MM.1S (cell line): ENCODE measurements at regions not wholly inside any gene's neighbourhood (a gene's known extent, or its start where the extent isn't known, plus 50 kb on each side); places are given as distances from the start of the nearest gene placed in this dataset.

Experiments
- DNase-seq: peaks from one replicate; pipeline ENCODE4 v3.0.0-alpha.2; 2015
- H2AFZ ChIP-seq: fragments of 300-600 bp; sonication (generic); 2 replicates; pipeline ENCODE4 v1.6.0; 2016; ENCODE audit warnings: antibody characterized with exemption, low read length
- H3F3A ChIP-seq: fragments of 300-600 bp; sonication (generic); 2 replicates; pipeline ENCODE4 v1.6.1; 2016; ENCODE audit warnings: mild to moderate bottlenecking, antibody characterized with exemption, low read length, moderate library complexity, mixed read lengths; ENCODE audit not compliant: insufficient read depth
- H3K27ac ChIP-seq: fragments of 300-600 bp; sonication (generic); 2 replicates; pipeline ENCODE4 v1.5.1; 2016; ENCODE audit warnings: mild to moderate bottlenecking, low read length
- H3K27me3 ChIP-seq: fragments of 300-600 bp; sonication (generic); replicated peaks from 2 replicates; pipeline ENCODE4 v1.6.0; 2016; ENCODE audit warnings: low read length; ENCODE audit not compliant: insufficient read depth
- H3K36me3 ChIP-seq: fragments of 300-600 bp; sonication (generic); replicated peaks from 2 replicates; pipeline ENCODE4 v1.6.1; 2016; ENCODE audit warnings: mild to moderate bottlenecking, low read length, mixed read lengths; ENCODE audit not compliant: insufficient read depth
- H3K4me1 ChIP-seq: fragments of 300-600 bp; sonication (generic); 2 replicates; pipeline ENCODE4 v1.6.1; 2016; ENCODE audit warnings: low read length, mixed read lengths
- H3K4me2 ChIP-seq: fragments of 300-600 bp; sonication (generic); 2 replicates; pipeline ENCODE4 v1.6.0; 2016; ENCODE audit warnings: low read depth, low read length
- H3K4me3 ChIP-seq: fragments of 300-600 bp; sonication (generic); 2 replicates; pipeline ENCODE4 v1.5.1; 2016; ENCODE audit warnings: low read length, mixed read lengths
- H3K79me2 ChIP-seq: fragments of 300-600 bp; sonication (generic); 2 replicates; pipeline ENCODE4 v1.6.1; 2016; ENCODE audit warnings: mixed run types, low read length, mixed read lengths
- H3K9ac ChIP-seq: fragments of 300-600 bp; sonication (generic); 2 replicates; pipeline ENCODE4 v1.6.1; 2016; ENCODE audit warnings: low read length, mixed read lengths
- H3K9me2 ChIP-seq: fragments of 300-600 bp; sonication (generic); replicated peaks from 2 replicates; pipeline ENCODE4 v1.6.1; 2016; ENCODE audit warnings: mild to moderate bottlenecking, low read length, mixed read lengths; ENCODE audit not compliant: insufficient read depth
- H3K9me3 ChIP-seq: fragments of 300-600 bp; sonication (generic); replicated peaks from 2 replicates; pipeline ENCODE4 v1.6.1; 2016; ENCODE audit warnings: mild to moderate bottlenecking, low read length, mixed read lengths; ENCODE audit not compliant: insufficient read depth
- H4K20me1 ChIP-seq: fragments of 300-600 bp; sonication (generic); 2 replicates; pipeline ENCODE4 v1.6.1; 2016; ENCODE audit warnings: mild to moderate bottlenecking, low read length, moderate library complexity, mixed read lengths; ENCODE audit not compliant: insufficient read depth
- CTCF ChIP-seq: fragments of 300-600 bp; sonication (generic); IDR thresholded peaks from 2 replicates; pipeline ENCODE4 v1.5.1; 2016; ENCODE audit warnings: antibody characterized with exemption, low read length, mixed read lengths
- EZH2 ChIP-seq: fragments of 300-600 bp; sonication (generic); optimal IDR thresholded peaks from 2 replicates; pipeline ENCODE3; 2017; ENCODE audit warnings: low read depth, mild to moderate bottlenecking, antibody characterized with exemption, low read length, mixed read lengths
- EZH2phosphoT487 ChIP-seq: fragments of 300-600 bp; sonication (generic); IDR thresholded peaks from 2 replicates; pipeline ENCODE4 v1.6.1; 2018; ENCODE audit warnings: antibody characterized with exemption, low read length

DNA sequence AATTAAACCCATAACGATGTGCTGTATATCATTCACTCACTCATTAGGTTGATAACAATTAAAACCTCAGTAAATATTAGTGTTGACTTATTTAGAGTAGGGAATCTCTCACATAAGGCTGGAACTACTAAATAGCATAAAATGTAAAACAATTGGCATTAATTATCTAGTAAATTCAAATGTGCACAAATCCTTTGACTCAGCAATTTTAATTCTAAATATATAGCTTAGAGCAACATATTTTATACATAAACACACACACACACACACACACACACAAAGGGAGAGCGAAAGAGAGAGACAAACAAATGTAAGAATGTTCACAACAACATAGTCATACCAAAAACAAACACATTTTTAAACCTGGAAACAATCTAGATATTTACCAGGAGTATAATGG lies 443.1 kb upstream of the KCNH7 start:
- Histone ChIP-seq H3F3A (no peaks in the 10 kb centered on the region), H4K20me1 (no peaks in the 10 kb centered on the region), H3K27ac (no peak overlapping the region), H3K4me1 (no peaks in the 10 kb centered on the region), H3K36me3 (no peaks in the 10 kb centered on the region), H3K27me3 (no peaks in the 10 kb centered on the region), H3K9me2 (no peaks in the 10 kb centered on the region), H3K79me2 (no peaks in the 10 kb centered on the region), H3K4me3 (no peak overlapping the region), H3K4me2 (no peak overlapping the region), H2AFZ (no peak overlapping the region), H3K9me3 (no peaks in the 10 kb centered on the region), H3K9ac (no peak overlapping the region)
- TF ChIP-seq CTCF (no peak), EZH2 (no peak), EZH2phosphoT487 (no peak)
- no peak for DNase-seq

GRCh38 chr2:163269374-163270021 lies 430.9 kb upstream of the KCNH7 start:
- H3K4me2 ChIP-seq, result no peak overlapping the region
- H3F3A ChIP-seq, result no peaks in the 10 kb centered on the region
- no peaks in the 10 kb centered on the region for H3K27me3 ChIP-seq
- no peaks in the 10 kb centered on the region for H3K79me2 ChIP-seq
- no peak overlapping the region for H3K9ac ChIP-seq
- H3K27ac ChIP-seq, result no peak overlapping the region
- no peaks in the 10 kb centered on the region for H3K36me3 ChIP-seq
- H3K4me1 ChIP-seq, result no peaks in the 10 kb centered on the region
- no peaks in the 10 kb centered on the region for H3K9me2 ChIP-seq
- no peak overlapping the region for H3K4me3 ChIP-seq
- DNase-seq, result no peak
- no peak overlapping the region for H2AFZ ChIP-seq
- no peaks in the 10 kb centered on the region for H4K20me1 ChIP-seq
- no peak for TF ChIP-seq EZH2
- no peak for TF ChIP-seq CTCF
- no peak for TF ChIP-seq EZH2phosphoT487
- no peaks in the 10 kb centered on the region for H3K9me3 ChIP-seq

DNA sequence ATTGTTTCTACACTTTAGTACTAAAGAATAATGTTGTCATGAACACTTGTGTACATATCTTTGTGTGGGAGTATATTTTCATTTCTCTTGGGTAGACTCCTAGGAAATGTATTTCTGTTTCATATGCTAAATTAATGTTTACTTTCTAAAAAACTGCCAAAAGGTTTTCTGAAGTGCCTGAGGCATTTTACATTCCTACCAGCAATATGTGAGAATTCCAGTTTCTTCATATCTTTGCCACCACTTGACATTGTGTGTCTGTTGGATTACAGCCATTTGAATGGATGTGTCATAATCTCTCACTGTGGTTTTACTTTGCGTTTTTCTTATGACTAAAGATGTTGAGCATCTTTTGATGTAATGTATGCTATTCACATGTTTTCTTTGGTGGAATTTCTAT lies 428.2 kb upstream of the KCNH7 start:
- H3K9ac ChIP-seq, result no peak overlapping the region
- H3K4me2 ChIP-seq, result no peak overlapping the region
- H3K79me2 ChIP-seq, result no peaks in the 10 kb centered on the region
- no peak overlapping the region for H3K4me3 ChIP-seq
- H3K9me2 ChIP-seq, result no peaks in the 10 kb centered on the region
- H4K20me1 ChIP-seq, result no peaks in the 10 kb centered on the region
- H3K4me1 ChIP-seq, result no peaks in the 10 kb centered on the region
- no peak overlapping the region for H2AFZ ChIP-seq
- no peak overlapping the region for H3K27ac ChIP-seq
- TF ChIP-seq EZH2, result no peak
- TF ChIP-seq EZH2phosphoT487, result no peak
- TF ChIP-seq CTCF, result no peak
- no peak for DNase-seq
- no peaks in the 10 kb centered on the region for H3F3A ChIP-seq
- H3K27me3 ChIP-seq, result no peaks in the 10 kb centered on the region
- no peaks in the 10 kb centered on the region for H3K36me3 ChIP-seq
- H3K9me3 ChIP-seq, result no peaks in the 10 kb centered on the region
